ENCODE measurements at regions not wholly inside any gene's neighbourhood (a gene's known extent, or its start where the extent isn't known, plus 50 kb on each side); places are given as distances from the start of the nearest gene placed in this dataset.

GRCh38 chr3:164539215-164539614 lies 539.1 kb downstream of the SI start:
- no peak for DNase-seq

DNA sequence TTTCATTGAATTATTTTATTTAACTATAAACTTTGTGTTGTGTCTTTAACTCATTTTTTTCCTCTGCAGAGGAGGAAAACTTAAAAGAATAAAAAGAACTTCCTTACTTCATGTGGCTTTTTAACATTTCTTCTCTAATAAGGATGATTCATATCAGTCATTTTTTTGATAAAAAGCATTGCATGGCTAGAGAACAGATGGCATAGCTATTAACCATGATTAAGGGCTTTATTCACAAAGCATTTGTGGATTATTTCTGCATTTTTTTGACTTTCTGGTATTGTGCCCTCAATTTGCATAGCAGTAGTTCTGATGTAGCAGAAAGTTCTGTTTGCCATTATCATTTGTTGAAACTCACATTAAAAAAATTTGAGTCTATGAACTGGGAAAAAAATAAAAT lies 540.8 kb downstream of the SI start:
- no peak for DNase-seq

GRCh38 chr3:164533275-164533674 lies 545.0 kb downstream of the SI start:
- no peak for DNase-seq

GRCh38 chr3:164526250-164526649 lies 552.0 kb downstream of the SI start:
- no peak for DNase-seq

GRCh38 chr3:164524201-164524600 lies 554.1 kb downstream of the SI start:
- no peak for DNase-seq

DNA sequence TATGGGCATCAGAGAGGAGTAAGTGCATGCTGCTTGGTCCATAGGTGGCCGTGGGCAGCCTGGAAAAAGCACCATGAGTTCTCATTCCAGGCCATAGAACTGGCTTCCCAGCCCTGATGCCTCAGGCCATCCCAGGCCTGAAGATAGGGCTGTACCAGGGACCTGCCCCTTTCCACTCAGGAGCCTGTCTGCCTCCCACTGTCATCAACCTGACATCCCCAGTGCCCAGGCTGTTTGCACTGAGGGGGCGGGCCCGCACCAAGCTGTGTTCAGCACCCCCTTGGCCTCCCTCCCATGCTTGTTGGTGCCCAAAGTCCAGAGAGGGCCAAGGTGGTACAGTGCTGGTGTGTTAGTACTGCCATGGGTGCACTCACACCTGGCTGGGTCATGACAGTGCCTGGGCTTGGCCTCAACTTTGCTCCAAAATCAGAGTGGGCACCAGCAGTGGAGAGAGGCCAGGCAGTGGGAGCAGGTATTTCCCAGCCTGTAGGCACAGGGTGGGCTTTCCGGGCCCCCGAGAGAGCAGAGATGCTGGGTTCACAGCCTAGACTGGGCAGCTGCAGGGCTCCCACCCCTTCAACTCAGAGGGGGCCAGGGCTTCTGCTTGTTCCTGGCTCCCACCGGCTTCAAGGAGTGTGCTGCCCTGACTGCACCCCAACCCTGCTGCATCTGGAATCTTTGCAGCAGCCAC lies 556.1 kb downstream of the SI start:
- no peak for DNase-seq

- DNase-seq, result no peak
Observed at GRCh38 chr3:164521644-164522043, 556.7 kb downstream of the SI start.

- DNase-seq, result no peak
Observed at GRCh38 chr3:164521139-164521538, 557.2 kb downstream of the SI start.

DNA sequence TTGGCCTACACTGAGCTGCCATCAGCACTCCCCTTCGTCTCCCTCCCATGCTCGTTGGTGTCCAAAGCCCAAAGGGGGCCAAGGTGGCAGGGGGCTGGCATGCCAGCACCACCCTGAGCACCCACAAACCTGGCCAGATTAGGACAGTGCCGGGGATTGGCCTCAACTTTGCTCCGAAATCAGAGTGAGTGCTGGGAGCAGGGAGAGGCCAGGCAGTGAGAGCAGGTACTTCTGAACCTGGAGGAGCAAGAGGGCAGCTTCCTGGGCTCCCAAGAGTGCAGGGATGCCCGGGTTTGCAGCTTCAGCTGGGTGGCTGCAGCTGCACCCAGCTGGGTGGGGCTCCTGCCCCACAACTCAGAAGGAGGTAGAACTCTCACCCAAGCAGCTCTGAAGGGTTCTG lies 563.0 kb downstream of the SI start:
- no peak for DNase-seq

DNA sequence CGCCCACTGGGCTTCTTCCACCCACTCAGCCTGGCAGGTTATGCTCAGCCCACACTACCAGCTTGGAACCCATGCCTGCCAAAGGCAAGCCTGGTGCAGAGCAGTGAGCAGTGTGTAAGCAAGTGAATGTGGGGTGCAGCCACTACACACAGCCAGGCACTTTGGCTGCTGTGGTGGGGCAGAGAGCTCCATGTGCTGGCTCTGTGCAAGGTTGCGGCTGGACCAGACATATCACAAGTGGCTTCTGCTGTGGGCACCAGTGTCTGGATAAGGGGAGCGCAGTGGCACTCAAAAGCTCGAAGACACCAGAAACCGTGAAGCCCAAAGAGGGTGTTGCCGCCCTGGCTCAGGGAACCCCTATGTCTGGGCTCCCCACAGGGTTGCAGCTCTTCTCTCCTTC lies 563.7 kb downstream of the SI start:
- no peak for DNase-seq

GRCh38 chr3:164507886-164508285 lies 570.4 kb downstream of the SI start:
- no peak for DNase-seq

DNA sequence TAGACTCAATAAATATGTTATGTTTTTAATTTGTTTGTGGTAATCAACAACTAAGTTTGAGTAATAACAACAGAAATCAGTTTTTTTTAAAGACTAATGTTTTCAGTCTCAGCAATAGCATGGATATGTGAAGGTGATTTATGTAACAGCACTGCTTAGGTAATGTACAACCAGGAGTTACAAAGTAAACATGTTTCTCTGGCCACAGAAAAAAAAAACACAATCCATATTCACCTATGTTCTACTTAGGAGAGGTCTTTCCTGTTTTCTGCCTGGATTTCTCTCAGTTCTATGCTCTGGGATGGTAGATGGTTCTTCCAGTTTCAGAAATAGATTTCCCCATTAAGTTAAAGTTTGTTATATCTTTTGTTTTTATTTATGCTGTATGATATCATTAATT lies 579.4 kb downstream of the SI start:
- DNase-seq, result no peak

DNA sequence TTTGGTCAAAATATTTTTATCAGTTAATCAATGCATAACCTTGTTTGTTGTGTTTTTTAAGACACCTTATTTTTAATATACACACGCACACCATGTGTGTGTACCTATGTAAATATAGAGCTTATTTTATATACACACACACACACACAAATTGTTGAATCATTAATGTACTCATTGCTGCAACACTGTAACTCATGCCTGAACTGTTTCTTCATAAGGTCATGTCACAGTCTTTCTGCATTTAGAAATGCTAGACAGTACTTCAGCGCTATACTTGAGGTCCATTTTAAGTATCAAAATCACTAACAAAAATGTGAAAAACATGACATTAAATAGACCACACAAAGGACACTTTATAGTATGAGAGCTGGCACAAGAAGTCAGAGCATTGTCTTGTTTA lies 589.4 kb downstream of the SI start:
- DNase-seq, result no peak

DNA sequence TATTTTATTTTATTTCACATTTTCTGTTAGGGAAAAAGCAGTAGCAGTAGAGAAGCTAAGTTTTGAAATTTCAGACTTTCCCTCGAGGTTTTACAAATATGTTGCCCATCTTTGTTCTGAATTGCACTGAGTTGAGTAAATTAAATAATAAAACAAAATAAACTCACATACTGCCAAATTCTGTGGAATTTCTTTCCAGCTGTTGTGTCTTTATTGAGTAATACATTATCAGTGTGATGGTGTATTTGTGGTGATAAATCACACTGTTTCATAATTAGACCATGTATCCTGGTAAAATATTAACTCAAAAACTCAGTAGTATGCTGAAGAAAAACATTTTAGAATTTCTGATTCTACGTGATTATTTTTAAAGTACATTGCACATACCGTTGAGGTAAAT lies 592.1 kb downstream of the SI start:
- no peak for DNase-seq

DNA sequence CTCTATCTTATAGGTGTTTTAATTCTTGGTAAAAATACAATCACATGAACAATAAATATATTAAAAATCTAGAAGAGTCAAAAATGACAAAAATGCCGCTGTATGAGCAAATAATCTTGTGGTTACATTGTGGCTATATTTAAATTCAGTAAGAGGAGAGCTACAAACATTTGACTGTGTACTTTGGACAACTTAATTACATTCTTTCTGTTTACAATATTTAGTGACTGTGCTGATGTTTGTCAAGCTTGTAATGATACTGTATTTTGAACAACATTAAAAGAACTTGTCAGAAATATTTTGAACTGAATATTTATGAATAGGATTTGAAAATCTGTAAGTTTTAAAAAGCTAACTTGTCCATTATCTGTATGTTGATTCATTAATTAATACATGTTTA lies 598.3 kb downstream of the SI start:
- DNase-seq, result no peak

GRCh38 chr3:164479406-164479805 lies 598.9 kb downstream of the SI start:
- no peak for DNase-seq

- DNase-seq, result no peak
Observed at GRCh38 chr3:164478323-164478722, 600.0 kb downstream of the SI start.

DNA sequence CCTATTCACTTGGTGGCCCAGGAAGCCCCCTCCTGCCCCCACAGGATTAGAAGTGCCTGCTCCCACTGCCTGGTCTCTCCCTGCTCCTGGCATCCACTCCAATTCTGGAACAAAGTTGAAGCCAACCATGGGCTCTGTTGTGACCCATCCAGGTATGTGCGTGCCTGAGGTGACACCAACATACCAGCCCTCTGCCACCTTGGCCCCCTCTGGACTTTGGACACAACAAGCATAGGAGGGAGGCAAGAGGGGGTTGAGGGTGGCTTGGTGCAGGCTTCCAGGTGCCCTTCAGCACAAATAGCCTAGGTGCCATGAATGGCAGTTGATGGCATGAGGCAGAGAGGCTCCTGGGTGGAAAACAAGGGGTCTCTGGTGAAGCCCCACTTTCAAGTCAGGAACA lies 600.9 kb downstream of the SI start:
- no peak for DNase-seq

DNA sequence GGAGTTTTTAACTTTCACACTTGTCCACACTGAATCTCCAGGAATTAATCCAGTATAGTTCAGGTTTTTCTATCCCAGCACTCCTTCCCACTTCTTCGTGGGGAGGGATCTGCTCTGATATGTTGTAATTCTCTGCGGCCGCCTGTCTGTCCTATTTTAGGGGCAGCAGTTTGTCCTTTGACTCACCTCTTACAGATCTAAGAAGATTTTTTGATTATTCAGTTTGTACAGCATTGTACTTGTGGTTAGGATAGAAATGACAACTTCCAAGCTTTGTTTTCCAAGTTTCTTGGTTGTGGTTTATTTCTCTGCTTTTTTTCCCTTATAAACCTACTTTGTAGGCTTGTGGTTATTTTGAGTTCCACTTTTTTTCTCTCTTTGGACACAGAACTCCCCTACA lies 601.7 kb downstream of the SI start:
- no peak for DNase-seq

DNA sequence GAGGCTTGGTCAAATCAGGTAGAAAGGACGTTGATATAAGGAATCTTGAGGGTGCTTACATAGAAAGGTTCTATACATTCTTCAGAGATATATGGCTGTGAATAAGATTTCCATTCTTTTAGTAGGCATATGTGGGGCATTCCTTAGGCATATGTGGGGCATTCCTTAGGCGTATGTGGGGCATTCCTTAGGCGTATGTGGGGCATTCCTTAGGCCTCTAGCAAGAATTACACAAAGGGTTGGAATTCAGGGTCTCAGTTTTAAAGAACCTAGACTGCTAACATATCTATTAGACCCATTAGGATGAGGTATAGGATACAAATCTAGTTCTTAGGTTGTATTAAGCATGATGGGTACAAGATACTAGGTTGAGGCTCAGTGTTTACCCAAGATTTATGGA lies 607.8 kb downstream of the SI start:
- DNase-seq, result no peak

DNA sequence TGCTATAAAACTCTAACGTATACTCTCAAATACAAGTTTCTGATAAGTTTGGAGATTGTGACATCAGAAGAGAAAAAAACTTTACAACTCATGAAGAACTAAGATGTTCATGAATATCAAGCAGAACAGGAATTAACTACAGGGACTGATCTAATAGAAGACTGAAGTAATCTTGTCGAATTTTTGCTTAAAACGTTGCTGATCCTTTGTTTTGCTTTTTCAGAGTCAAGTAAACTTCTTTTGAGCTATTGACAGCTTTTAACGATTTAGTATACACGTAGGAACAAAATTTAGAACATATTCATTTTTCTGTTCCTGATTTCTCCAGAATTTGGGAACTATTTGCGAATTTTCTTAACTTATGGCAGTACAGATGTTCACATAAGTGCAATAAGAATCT lies 610.2 kb downstream of the SI start:
- DNase-seq, result no peak

GRCh38 chr3:164467007-164467406 lies 611.3 kb downstream of the SI start:
- no peak for DNase-seq

DNA sequence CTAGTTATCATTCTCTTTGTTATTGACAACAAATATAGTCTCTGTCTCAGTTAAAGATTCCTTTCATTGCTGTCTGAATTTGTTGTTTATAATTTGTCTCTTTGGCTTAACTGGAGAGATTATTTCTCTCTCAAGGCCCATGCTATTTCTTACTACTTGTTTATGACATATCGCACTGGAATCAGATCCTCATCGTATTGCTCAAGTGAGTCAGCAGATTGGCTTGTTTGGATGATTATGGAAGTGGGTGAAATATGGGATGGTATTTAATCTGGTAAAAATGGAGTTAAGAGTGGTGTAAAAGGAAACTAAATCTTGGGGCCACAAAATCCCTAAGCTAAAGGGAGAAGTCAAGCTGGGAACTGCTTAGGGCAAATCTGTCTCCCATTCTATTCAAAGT lies 613.1 kb downstream of the SI start:
- DNase-seq, result no peak

DNA sequence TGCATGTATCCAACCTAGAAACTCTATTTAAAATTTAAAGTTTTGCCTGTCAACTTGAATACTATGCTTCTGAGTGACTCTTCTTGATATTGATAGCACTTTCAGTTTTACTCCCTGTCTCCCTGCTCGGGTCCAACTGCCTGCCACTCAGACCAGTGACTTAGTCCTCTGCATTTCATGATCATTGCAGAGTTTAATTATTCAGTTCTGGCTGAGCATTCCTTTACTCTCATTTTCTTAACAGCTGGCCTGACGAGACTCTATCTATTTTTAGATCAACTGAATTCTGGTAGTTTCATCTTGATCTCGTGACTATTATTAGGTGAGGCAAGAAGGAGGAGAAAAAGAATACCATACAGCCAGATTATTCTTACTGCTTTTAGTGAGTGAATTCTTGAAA lies 617.4 kb downstream of the SI start:
- no peak for DNase-seq

DNA sequence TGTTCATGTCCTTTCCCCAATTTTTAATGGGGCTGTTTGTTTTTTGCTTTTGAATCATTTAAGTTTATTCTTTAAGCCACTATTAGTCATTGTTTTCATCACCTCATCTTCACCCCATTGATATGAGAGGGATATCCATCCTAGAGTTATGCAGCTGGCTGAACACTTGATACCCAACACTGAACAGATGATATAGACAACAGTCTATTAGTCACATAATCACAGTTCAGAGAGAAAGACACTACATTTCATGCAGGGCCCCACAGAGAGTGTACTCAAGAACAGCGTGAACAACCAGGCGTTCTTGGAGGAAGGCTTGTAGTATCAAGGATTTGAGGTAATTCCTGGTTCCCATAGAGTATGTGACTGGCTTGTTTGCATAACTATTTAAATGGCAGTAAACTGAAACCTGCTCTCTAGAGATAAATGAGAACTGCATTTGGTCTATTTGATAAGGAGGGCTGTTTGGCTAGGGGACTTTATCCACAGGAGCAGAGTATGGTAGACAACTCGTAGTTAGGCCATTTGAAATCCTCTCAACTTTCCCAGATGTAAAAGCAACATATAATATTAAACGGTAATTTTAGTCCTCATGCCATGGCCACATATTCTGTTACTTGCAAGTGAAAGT lies 618.7 kb downstream of the SI start:
- no peak for DNase-seq
